ENCODE measurements at regions not wholly inside any gene's neighbourhood (a gene's known extent, or its start where the extent isn't known, plus 50 kb on each side); places are given as distances from the start of the nearest gene placed in this dataset.

- DNase-seq = no peak
- intact Hi-C loops (cut with DNase I) = no loop called here
- no peaks in the 10 kb centered on the region for H3K36me3 ChIP-seq
- no peak overlapping the region for H3K4me3 ChIP-seq
- H3K9me3 ChIP-seq = no peaks in the 10 kb centered on the region
- no peak overlapping the region for H3K27ac ChIP-seq
- no peaks in the 10 kb centered on the region for H3K27me3 ChIP-seq
- no peak for TF ChIP-seq CTCF (IDR thresholded peaks at IDR 0.05)
- no peak for TF ChIP-seq POLR2A (IDR thresholded peaks at IDR 0.05)
- H3K4me1 ChIP-seq = peaks cover 0 to 4% (median 0%) of the 10 kb centered on the region in 3 donors
- 20 to 37% methylated on average over 3 of the region's 3 CpGs for WGBS, 2 donors
Measured at GRCh38 chr18:56532176-56532840, 106.1 kb downstream of the TXNL1 start.

- Histone ChIP-seq H3K4me3 (no peak overlapping the region), H3K27ac (no peak overlapping the region), H3K36me3 (no peaks in the 10 kb centered on the region), H3K4me1 (peaks cover 0 to 3% (median 0%) of the 10 kb centered on the region in 3 donors), H3K9me3 (no peaks in the 10 kb centered on the region), H3K27me3 (no peaks in the 10 kb centered on the region)
- DNase-seq = no peak
- 60 to 74% methylated on average over 3 of the region's 3 CpGs for WGBS, 2 donors
- intact Hi-C loops (cut with DNase I) = no loop called here
- TF ChIP-seq CTCF (IDR thresholded peaks at IDR 0.05) = no peak
- no peak for TF ChIP-seq POLR2A (IDR thresholded peaks at IDR 0.05)
Measured at GRCh38 chr18:56522816-56523215, 115.6 kb downstream of the TXNL1 start.

GRCh38 chr18:56521263-56521662 is 117.1 kb downstream of the TXNL1 start:
- WGBS, 2 donors = 33 to 64% methylated on average over 1 of the region's 3 CpGs
- Histone ChIP-seq H3K27ac (no peak overlapping the region), H3K9me3 (no peaks in the 10 kb centered on the region), H3K4me1 (peaks cover 0 to 3% (median 0%) of the 10 kb centered on the region in 3 donors), H3K27me3 (no peaks in the 10 kb centered on the region), H3K4me3 (no peak overlapping the region), H3K36me3 (no peaks in the 10 kb centered on the region)
- no peak for DNase-seq
- no peak for TF ChIP-seq POLR2A (IDR thresholded peaks at IDR 0.05)
- TF ChIP-seq CTCF (IDR thresholded peaks at IDR 0.05) = no peak
- intact Hi-C loops (cut with DNase I) = no loop called here

GRCh38 chr18:56517761-56518160 is 120.6 kb downstream of the TXNL1 start:
- H3K27ac ChIP-seq = no peak overlapping the region
- intact Hi-C loops (cut with DNase I) = no loop called here
- TF ChIP-seq POLR2A (IDR thresholded peaks at IDR 0.05) (no peak), CTCF (IDR thresholded peaks at IDR 0.05) (no peak)
- no peaks in the 10 kb centered on the region for H3K9me3 ChIP-seq
- no peaks in the 10 kb centered on the region for H3K27me3 ChIP-seq
- no peak overlapping the region for H3K4me3 ChIP-seq
- no peak for DNase-seq
- peaks cover 0 to 3% (median 0%) of the 10 kb centered on the region in 3 donors for H3K4me1 ChIP-seq
- no peaks in the 10 kb centered on the region for H3K36me3 ChIP-seq
- WGBS, 2 donors = 92 to 96% methylated on average over 8 of the region's 9 CpGs

GRCh38 chr18:56517196-56517595 is 121.2 kb downstream of the TXNL1 start:
- Histone ChIP-seq H3K36me3 (no peaks in the 10 kb centered on the region), H3K9me3 (no peaks in the 10 kb centered on the region), H3K27me3 (no peaks in the 10 kb centered on the region), H3K27ac (no peak overlapping the region), H3K4me3 (no peak overlapping the region), H3K4me1 (peaks cover 0 to 3% (median 0%) of the 10 kb centered on the region in 3 donors)
- 63 to 86% methylated on average over 4 of the region's 4 CpGs for WGBS, 2 donors
- intact Hi-C loops (cut with DNase I) = no loop called here
- no peak for DNase-seq
- TF ChIP-seq CTCF (IDR thresholded peaks at IDR 0.05) (no peak), POLR2A (IDR thresholded peaks at IDR 0.05) (no peak)
